NCI-H748 (cell line): ENCODE measurements at regions not wholly inside any gene's neighbourhood (a gene's known extent, or its start where the extent isn't known, plus 50 kb on each side); places are given as distances from the start of the nearest gene placed in this dataset.

ENCODE experiments used
- DNase-seq: peaks from one replicate; lab custom pipeline; 2025; ENCODE audit not compliant: unreplicated experiment; lab: John Stamatoyannopoulos, UW

DNA sequence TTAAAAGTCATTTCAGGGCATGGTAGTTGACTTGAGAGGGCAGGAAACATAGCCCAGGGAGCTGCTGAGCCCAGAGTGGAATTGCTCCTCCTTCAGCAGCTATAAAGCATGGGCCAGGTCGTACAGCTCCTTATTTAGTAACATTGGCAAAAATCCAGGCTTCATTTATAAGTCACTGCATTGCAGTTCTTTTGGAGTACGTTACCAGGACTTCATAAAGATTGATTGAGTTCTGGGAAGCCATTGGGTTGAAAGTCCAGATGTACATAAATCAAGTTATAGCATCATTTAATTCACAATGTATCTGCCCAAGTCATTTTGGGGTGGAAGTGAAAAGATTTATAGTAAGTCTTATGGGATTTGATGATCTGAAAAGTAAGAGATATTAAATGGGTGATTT lies 53.0 kb upstream of the ANKEF1 start:
- peak; percentile 40 for DNase-seq

DNA sequence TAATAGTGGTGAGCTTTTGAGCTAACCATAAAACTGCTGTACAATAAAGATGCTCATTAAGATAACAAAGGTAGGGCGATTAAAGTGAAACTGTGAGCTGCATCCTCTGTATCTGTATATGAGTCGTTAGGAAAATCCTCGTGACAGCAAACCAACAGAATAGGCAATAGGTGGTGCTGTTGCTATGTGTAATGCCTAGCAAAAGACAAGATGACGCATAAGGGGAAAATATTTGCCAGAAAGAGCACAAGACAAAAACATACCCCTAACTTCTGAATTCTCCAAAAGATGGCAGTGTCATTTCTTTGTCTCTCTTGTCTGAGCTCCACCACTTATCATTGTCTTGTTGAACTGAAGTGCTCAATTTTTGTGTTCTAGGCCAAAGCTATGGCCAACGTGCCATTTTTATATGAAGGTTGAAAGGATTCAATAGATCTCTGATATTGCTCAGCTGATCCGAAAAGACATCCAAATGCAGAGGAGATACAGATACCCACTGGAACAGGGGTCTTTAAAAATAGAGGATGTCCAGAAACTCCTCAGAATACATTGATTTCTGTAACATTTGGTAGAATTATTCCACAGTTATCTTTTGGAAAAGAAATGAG lies 56.3 kb upstream of the ANKEF1 start:
- peak; percentile 91 for DNase-seq

DNA sequence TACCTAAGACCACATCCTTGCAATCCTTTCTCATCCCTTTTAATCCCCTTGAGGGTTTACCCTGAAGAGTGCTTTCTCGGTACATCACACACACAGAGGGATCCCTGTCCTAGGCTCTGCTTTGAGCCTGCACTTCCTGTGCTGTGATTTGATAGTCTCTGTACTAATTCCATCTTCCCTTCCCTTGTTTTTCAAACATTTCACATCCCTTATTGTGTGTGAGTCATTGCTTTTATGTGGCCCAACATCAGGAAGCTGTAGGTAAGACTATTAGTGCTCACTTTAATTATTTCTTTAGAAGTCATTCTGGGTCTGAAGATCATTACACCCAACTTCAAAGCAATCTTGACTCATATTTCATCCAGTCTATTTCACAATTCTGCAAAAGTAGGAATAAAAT lies 57.2 kb upstream of the ANKEF1 start:
- no peak for DNase-seq

DNA sequence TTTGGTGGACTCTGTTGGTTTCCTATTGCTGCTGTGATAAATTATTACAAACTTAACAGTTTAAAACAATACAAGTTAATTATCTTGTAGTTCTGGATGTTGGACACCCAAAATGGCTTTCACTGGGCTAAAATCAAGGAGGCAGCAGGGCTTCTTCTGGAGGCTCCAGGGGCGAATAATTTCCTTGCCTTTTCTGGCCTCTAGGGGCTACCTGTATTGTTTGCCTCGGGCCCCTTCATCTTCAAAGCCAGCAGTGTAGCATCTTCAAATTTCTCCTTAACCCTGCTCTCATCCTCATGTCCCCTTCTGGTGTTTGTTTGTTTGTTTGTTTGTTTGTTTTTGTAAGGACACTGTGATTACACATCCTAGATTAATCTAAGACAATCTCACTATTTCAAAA lies 60.5 kb upstream of the ANKEF1 start:
- DNase-seq: no peak

DNA sequence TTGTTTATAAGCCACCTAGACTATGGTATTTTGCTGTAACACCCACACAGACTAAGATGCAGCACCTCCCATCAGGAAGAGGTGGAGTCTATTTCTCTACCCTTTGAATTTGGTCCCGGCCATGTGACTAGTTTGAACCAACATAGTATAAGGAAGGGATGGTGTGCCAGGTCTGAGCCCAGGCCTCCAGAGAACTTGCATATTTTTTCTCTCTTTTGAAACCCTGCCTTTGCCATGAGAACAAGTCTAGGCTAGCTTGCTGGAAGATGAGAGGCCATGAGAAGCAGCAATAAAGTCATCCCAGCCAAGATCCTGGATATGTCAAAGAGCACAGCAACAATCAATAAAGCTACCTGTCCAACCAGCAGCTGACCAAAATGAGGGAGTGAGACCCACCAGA lies 63.0 kb upstream of the ANKEF1 start:
- no peak for DNase-seq

DNA sequence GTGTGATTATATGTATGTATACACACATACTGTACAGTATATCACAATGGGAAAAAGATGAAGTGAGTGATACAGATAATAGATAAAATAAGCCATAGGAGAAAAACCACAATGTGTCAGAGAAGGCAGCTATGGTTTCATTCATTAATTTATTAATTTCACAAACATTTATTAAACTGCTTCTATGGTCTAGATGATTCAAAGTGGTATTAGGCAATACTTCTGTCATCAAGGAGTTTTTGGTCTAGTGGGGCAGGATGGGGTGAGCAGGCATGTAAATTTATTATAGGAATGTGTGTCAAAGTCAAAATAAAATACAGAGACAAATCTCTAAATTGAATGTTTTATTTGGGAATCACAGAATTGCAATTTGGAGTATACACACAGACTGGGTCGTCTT lies 65.2 kb upstream of the ANKEF1 start:
- no peak for DNase-seq

DNA sequence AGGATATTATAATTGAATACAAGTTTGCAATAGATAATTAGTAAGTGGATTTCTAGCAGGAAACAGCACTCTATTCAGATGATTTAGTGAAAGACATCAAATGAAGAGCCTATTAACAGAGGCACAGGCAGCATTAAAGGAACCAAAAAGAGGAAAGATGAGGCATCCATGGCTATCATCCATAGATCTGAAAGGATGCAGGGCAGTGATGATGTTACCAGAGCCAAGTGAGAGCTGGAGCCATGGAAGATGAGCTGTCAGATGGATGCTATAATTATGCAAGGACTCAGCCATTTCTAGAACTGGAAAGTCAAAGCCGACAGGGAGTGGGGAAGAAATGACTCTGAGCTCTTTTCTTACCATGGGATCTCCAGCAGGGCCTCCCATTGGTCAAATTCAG lies 66.8 kb upstream of the ANKEF1 start:
- no peak for DNase-seq

DNA sequence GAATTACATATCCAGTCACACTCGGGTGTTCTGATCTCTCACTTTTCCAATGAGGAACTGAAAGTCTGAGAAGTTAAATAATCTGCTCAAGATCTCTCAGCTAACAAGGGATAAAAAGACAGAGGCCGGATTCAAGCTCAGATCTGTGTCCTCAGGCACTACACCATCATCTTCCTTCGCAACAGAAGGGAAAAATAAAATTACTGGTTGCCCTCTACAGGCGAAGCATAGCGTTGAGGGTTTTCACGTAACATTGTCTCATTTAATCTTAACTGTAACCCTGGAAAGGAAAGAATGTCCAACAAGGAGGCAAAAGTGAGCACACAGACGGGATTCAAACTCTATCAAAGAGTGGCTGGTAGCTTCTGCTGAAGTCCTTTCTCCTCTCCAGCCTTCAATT lies 67.8 kb upstream of the ANKEF1 start:
- peak; percentile 62 for DNase-seq

DNA sequence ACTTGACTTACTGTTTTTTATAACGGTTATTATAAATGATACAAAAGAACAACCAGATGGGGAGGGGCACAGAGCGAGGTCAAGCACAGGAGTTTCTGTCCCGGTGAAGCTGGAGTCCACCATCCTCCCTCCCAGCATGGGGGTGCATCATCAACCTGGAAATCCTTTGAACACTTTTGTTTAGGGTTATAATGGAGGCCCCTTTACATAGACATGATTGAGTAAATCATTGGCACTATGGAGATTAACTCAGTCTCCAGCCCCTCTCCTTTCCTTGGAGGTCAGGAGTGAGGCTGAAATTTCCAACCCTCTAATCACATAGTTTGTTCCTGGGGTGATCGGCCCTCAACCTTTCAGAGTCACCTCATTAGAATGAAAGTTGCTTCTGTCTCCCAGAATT lies 71.8 kb upstream of the ANKEF1 start:
- DNase-seq: no peak

DNA sequence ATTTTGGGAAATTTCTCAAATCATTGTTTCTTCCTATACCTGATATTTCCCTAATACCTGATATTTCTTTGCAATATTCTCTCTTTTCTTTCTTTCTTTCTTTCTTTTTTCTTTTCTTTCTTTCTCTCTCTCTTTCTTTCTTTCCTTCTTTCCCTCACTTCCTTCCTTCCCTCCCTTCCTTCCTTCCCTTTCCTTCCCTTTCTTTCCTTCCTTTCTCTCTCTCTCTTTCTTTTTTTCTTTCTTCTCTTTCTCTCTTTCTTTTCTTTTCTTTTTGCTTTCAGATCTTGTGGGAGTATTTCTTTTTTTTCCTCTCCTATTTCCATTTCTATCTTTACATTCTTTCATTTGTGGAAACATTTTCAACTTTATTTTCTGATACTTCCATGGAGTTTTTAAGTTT lies 76.1 kb upstream of the ANKEF1 start:
- no peak for DNase-seq

DNA sequence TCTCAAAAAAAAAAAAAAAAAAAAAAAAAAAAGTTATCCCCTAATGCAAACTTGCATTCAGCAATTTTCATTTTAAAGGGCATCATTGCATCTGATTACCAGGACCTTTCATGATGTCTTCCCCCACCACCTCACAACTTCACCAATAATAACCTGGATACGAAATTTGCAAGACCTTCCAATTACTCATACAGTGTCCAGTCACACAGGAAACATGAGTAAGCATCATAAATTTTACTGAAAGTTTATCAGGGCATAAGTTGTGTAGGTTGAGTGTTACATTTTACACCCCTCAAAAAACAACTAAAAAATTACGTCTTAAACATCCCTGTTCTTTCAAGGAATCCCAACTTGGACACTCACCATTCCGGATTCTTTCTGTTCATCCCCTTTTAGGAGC lies 79.1 kb upstream of the ANKEF1 start:
- DNase-seq: no peak

DNA sequence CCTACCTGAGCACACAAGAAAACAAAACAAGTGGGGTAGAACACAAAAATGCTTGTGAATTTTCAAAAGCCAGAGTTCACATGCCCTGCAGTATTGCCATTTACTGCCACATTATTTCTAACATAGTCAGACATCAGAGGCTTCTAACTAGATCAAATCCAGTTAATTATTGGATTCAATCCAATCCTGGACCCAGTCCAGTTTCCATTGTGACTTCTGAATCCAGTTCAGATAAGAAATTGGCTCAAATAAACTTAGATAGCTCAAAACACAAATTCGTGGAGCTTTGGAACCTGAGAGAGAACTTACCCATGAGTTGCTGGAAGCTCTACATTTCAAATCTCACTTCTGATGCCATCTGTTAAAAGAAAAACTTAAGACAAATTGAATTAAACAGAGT lies 85.2 kb upstream of the ANKEF1 start:
- no peak for DNase-seq

DNA sequence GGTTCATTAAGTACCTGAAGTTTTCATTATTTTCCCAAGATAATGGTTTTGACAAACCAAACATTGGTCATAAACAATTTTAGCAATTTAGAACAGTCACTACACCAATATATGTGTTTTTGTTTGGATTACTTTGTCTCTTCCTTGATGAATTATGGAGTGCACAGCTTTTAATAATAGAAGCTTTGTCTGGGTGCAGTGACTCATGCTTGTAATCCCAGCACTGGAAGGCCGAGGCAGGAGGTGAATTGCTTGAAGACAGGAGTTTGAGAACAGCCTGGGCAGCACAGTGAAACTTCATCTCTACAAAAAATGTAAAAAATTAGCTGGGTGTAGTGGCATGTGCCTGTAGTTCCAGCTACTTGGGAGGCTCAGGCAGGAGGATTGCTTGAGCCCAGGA lies 89.4 kb upstream of the ANKEF1 start:
- no peak for DNase-seq

DNA sequence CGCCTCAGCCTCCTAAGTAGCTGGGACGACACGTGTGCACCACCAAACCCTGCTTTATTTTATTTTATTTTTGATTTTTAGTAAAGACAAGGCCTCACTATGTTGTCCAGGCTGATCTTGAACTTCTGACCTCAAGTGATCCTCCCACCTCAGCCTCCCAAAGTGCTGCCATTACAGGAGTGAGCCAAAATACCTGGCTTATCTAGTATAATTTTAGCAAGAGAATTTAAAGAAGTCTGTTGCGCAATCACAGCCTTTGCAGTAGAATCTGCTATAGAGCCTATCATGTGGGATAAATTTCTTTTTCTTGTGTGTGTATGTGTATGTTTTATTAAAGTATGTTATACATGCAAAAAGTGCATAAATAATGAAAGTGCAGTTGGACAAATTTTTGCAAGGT lies 92.1 kb upstream of the ANKEF1 start:
- DNase-seq: no peak

DNA sequence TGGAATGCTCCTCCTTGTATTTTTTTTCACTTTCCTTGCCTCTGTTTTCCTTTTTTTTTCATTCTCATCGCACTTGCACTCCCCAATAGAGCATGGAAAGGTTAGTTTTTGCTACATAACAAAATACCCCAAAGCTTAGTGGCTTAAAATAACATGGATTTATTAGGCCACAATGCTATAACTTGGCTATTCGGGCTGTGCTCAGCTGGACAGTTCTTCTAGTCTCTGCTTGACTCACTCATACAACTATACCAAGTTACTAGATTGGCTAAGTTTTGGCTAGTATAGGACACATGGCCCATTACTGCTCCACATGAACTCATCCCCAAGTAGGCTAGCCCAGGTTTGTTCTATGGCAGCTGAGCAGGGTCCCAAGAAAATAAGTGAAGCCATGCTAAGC lies 94.5 kb upstream of the ANKEF1 start:
- DNase-seq: no peak

DNA sequence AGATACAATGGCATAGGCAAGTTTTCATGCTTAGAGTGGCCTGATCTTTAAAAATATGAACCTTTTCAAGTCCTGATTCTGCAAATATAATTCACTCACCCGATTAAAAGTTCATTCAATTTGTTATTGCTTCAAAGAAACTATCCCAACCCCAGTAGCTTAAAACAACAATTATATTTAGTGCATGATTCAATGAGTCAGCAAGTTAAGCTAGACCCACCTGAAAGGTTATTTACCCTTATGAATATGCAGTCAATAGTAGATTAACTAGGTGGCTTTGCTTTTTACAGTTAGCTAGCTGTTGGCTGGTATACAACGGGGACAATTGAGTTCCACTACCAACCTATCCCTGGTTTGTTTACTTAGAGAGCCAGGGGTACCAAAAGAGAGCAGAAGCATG lies 95.6 kb upstream of the ANKEF1 start:
- no peak for DNase-seq

DNA sequence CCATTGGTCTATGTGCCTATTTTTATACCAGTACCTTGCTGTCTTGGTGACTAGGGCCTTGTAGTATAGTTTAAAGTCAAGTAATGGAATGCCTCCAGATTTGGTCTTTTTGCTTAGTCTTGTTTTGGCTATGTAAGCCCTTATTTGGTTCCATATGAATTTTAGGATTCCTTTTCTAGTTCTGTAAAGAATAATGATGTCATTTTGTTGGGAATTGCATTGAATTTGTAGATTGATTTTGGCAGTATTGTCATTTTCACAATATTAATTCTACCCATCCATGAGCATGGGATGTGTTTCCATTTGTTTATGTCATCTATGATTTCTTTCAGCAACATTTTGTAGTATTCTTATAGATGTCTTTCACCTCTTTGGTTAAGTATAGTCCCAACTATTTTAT lies 96.4 kb upstream of the PAK5 start:
- DNase-seq: no peak

DNA sequence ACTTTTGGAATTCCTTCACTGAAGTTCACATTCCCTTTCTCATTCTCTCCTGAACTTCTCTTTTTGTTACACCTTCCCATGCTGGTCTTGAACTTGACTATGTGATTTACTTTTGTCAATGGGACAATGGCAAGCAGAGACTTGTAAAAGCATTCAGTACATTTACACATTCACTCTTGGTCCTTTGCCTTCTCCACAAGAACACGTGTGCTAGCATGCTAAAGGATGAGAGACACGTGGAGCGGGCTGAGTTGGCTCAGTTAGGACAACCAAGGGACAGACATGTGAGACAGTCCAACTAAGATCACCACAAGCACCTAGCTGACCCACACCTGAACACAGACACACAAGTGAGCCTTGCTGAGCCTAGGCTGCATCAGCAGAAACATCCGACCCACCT lies 91.3 kb upstream of the PAK5 start:
- DNase-seq: no peak

DNA sequence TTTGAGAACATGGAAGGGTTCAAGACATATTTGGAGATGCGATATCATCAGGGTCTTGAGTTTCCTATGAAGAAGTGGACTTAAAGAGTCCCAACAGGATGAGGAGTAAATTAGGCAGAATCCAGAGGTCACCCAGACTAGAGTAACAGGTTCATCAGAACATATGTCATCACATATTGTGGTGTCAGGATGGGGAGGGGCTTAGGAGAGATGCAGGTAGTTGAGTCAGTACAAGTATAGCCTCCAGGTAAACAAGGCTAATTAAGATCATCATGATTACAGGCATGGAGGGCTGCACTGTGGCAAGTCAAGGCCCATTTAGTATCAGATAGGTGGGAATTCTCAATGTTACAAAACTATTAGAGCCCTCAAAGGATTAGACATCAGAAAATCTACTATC lies 90.1 kb upstream of the PAK5 start:
- DNase-seq: no peak

DNA sequence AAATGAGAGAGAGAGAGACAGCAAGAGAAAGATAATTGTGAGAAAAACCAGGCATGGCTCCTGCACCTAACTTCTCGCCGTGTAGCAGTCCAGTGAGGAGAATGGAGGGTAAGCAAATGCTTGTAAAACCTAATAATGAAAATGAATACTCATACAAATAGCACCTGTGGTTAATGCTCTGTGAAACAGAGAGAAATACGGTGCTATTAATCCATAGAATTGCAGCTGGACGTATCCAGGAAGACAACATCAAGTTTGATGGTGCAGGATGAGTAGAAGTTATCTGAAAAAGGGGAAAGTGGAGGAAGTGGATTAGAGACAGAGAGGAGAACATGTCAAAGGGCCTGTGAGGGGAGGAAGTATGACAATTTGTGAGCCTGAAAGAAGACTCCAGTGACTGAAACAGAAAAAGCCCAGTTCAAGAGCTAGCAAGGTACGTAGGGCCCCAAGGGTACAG lies 89.4 kb upstream of the PAK5 start:
- no peak for DNase-seq

DNA sequence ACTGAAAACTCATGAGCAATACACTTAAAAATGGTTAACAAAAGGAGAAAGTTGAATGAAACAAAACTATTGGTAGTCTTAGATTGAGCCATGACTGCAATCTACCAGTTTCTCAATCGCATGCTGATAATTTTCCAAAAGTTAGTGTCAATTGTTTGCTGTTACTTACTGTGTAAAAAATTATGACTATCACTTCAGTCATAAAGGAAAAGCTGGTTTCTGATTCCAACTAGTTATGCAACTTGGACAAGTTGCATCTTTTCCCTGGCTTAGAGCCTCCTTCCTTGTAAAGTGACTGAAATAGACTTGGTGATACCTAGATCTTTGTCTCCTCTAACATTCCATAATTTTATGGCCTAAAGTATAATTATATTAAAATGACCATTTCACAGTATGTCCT lies 88.3 kb upstream of the PAK5 start:
- no peak for DNase-seq

DNA sequence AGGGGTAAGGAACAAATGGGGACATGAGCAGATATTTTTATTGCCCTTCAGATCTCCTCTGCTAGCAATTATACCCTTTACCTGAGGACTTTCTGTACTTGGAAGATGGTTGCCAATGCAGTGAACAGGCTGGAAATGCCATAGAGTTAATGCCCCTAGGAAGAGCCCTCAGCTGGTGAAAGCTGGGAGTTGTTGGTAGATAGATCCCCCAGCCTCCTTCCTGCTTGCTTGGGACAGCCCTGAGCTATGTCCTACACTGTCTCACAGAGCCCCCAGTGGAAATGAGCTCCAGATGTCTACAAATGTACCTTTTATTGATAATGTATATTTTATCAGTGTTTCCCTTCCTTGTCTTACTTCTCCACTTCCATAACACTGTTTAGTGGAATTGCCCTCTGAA lies 87.6 kb upstream of the PAK5 start:
- DNase-seq: no peak

DNA sequence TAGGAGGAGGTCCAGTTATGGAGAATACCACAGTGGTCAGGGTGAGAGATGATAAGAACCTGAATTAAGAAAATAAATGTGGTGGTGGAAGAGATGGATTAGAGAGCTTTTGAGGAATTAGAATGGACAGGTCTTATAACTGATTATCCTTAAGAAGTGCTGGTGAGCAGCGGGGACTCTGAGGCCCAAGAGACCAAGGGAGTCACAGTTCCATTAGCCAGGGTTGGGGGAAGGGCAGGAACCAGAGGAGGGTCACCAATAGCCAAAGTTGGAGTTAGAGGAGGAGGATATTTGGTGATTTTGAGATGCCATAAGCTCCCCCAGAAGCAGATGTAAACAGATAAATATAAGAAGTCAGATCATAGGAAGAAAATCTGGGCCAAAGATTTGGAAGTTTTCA lies 87.1 kb upstream of the PAK5 start:
- DNase-seq: no peak

DNA sequence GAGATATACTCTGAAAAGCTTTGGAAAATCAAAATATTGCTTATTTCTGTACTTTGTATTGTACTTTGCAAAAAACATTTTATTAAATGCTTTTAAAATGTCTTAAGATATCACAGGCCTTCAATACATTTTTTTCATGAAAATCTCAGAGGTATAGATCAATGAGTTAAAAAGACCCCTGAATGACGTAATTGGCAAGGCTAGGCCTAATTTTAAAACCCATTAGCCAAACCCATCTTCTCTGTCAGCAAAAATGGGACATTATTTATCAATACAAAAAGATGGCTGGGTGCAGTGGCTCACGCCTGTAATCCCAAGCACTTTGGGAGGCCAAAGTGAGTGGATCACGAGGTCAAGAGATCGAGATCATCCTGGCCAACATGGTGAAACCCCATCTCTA lies 84.8 kb upstream of the PAK5 start:
- DNase-seq: no peak
